HCT116 (cell line): ENCODE measurements at regions not wholly inside any gene's neighbourhood (a gene's known extent, or its start where the extent isn't known, plus 50 kb on each side); places are given as distances from the start of the nearest gene placed in this dataset.

Experiments used
- ATAC-seq: fragments of 200-7000 bp; cut with Tn5 transposase; 2 replicates; pipeline ENCODE4 v1.9.1; 2020; ENCODE audit warnings: mild to moderate bottlenecking, moderate library complexity
- BruUV-seq: library from RNA; stranded (reverse); fragments of 400-500 nt; replicated peaks from 2 replicates; lab custom pipeline; 2021; lab: Mats Ljungman, UMichigan
- CTCF ChIA-PET: fragments of 300-600 bp; sonication (Branson Sonifier 250); formaldehyde crosslinking; loops from one replicate; lab custom pipeline; 2021; ENCODE audit warnings: antibody characterized with exemption; lab: Charles Lee
- POLR2A ChIA-PET: fragments of 300-600, 350-600 bp; sonication (Branson Sonifier 250); formaldehyde crosslinking; loops from one replicate; lab custom pipeline; 2021; ENCODE audit warnings: antibody characterized with exemption; lab: Charles Lee
- RAD21 ChIA-PET, 2 experiments: fragments of 300-600 bp; sonication (Branson Sonifier 250); formaldehyde crosslinking; loops; one replicate each; lab custom pipeline; 2023; ENCODE audit warnings: low total read pairs in 2 of 2; ENCODE audit not compliant: uncharacterized antibody in 2 of 2, unreplicated experiment in 2 of 2, low non-redundant PET in 1 of 2; lab: Charles Lee
- DNase-seq: peaks from one replicate; pipeline ENCODE4 v3.0.0-alpha.2; 2010; ENCODE audit warnings: low read depth, low spot score
- H2AFZ ChIP-seq: fragments of 200-600 bp; shearing (Covaris generic), sonication (generic); 2 replicates; pipeline ENCODE4 v1.6.1; 2017; ENCODE audit warnings: low read depth, mixed run types, mixed read lengths, antibody characterized with exemption, low read length; ENCODE audit not compliant: poor library complexity, severe bottlenecking
- H3K27ac ChIP-seq: 2 replicates; pipeline ENCODE4 v1.5.1; 2012; ENCODE audit warnings: low read depth, low read length
- H3K27me3 ChIP-seq: fragments of 200-600 bp; sonication (generic); 2 replicates; pipeline ENCODE4 v1.6.1; 2016; ENCODE audit warnings: mixed run types, low read length, mixed read lengths; ENCODE audit not compliant: insufficient read depth
- H3K36me3 ChIP-seq, 2 experiments: fragments of 200-500 bp in 1 of 2; fragments of 200-600 bp in 1 of 2; sonication (Bioruptor generic) in 1 of 2; sonication (generic) in 1 of 2; 2 replicates each; pipeline versions ENCODE4 v1.5.1 to v1.6.1; 2014 to 2016; ENCODE audit warnings: low read length in 2 of 2, inconsistent platforms in 1 of 2, mixed read lengths in 1 of 2, mixed run types in 1 of 2; ENCODE audit not compliant: insufficient read depth in 2 of 2, control insufficient read depth in 1 of 2
- H3K4me1 ChIP-seq, 2 experiments: fragments of 200-600 bp in 1 of 2; sonication (generic) in 1 of 2; 2 replicates each; pipeline versions ENCODE4 v1.5.1 to v1.6.1; 2012 to 2017; ENCODE audit warnings: low read length in 2 of 2, inconsistent platforms in 1 of 2, mild to moderate bottlenecking in 1 of 2, mixed read lengths in 1 of 2, mixed run types in 1 of 2, moderate library complexity in 1 of 2; ENCODE audit not compliant: insufficient read depth in 2 of 2, control insufficient read depth in 1 of 2
- H3K4me2 ChIP-seq: fragments of 200-600 bp; sonication (generic); 2 replicates; pipeline ENCODE4 v1.6.1; 2017; ENCODE audit warnings: mixed run types, low read length, mixed read lengths
- H3K4me3 ChIP-seq, 2 experiments: fragments of 200-600 bp in 1 of 2; sonication (generic) in 1 of 2; replicated peaks in 1 of 2; 2 replicates each; pipeline ENCODE4 v1.5.1; 2011 to 2016; ENCODE audit warnings: low read length in 2 of 2, control low read depth in 1 of 2, low read depth in 1 of 2, mild to moderate bottlenecking in 1 of 2, mixed read lengths in 1 of 2, mixed run types in 1 of 2
- H3K79me2 ChIP-seq: fragments of 200-600 bp; sonication (generic); 2 replicates; pipeline ENCODE4 v1.6.1; 2017; ENCODE audit warnings: mild to moderate bottlenecking, mixed run types, low read length, moderate library complexity, mixed read lengths; ENCODE audit not compliant: insufficient read depth
- H3K9ac ChIP-seq: fragments of 200-600 bp; sonication (generic); 2 replicates; pipeline ENCODE4 v1.6.1; 2016; ENCODE audit warnings: low read length, mixed read lengths
- H3K9me2 ChIP-seq: fragments of 200-600 bp; sonication (generic), shearing (Covaris generic); 2 replicates; pipeline ENCODE4 v1.6.1; 2017; ENCODE audit warnings: mixed run types, mild to moderate bottlenecking, moderate library complexity; ENCODE audit not compliant: insufficient read depth
- H3K9me3 ChIP-seq, 2 experiments: fragments of 200-500 bp in 1 of 2; fragments of 200-600 bp in 1 of 2; sonication (Bioruptor generic) in 1 of 2; sonication (generic) in 1 of 2; 2 replicates each; pipeline ENCODE4 v1.6.1; 2014 to 2017; ENCODE audit warnings: low read length in 2 of 2, mixed read lengths in 2 of 2, inconsistent platforms in 1 of 2, low read depth in 1 of 2, mild to moderate bottlenecking in 1 of 2, mixed run types in 1 of 2, moderate library complexity in 1 of 2; ENCODE audit not compliant: control insufficient read depth in 1 of 2, insufficient read depth in 1 of 2
- H4K20me1 ChIP-seq: fragments of 200-600 bp; sonication (generic), shearing (Covaris generic); 2 replicates; pipeline ENCODE4 v1.6.1; 2017; ENCODE audit warnings: mixed run types, mild to moderate bottlenecking, moderate library complexity; ENCODE audit not compliant: insufficient read depth
- CBX3 ChIP-seq: IDR thresholded peaks from 2 replicates; pipeline ENCODE4 v1.6.1; 2012; ENCODE audit warnings: low read depth
- EZH2phosphoT487 ChIP-seq: fragments of 200-600 bp; IDR thresholded peaks from 2 replicates; pipeline ENCODE4 v1.6.1; 2018; ENCODE audit warnings: antibody characterized with exemption, borderline replicate concordance
- RAD21 ChIP-seq: IDR thresholded peaks from 2 replicates; pipeline ENCODE4 v1.6.1; 2012; ENCODE audit warnings: low read depth, mild to moderate bottlenecking
- SIN3A ChIP-seq: IDR thresholded peaks from 2 replicates; pipeline ENCODE4 v1.6.1; 2012; ENCODE audit warnings: low read depth
- TCF7L2 ChIP-seq: IDR thresholded peaks from 2 replicates; pipeline ENCODE4 v1.7.0; 2011; ENCODE audit warnings: borderline replicate concordance, inconsistent platforms; ENCODE audit not compliant: insufficient read depth, insufficient read length; ENCODE audit errors: extremely low read depth
- intact Hi-C: fragments of 100-400 bp; cut with micrococcal nuclease; formaldehyde crosslinking; loops from 2 replicates; pipeline ENCODE4 v1.10.0; 2022
- TF ChIP-seq, protein P1 (sequence below): IDR thresholded peaks from 2 replicates; pipeline ENCODE4 v1.6.1; 2012
- TF ChIP-seq, protein P2 (sequence below): IDR thresholded peaks from 2 replicates; pipeline ENCODE4 v1.6.1; 2011; ENCODE audit warnings: mild to moderate bottlenecking, low read length, moderate library complexity; ENCODE audit not compliant: insufficient replicate concordance; ENCODE audit errors: extremely low read depth
- TF ChIP-seq, protein P3 (sequence below): IDR thresholded peaks from 2 replicates; pipeline ENCODE4 v1.6.1; 2012
- TF ChIP-seq, protein P4 (sequence below), 3 experiments: fragments of 200-600 bp in 1 of 3; sonication (generic) in 1 of 3; IDR thresholded peaks in 2 of 3; conservative IDR thresholded peaks in 1 of 3; 2 replicates each; pipeline ENCODE4 v1.5.1; 2012 to 2017; ENCODE audit warnings: low read depth in 2 of 3, low read length in 2 of 3, antibody characterized with exemption in 1 of 3, borderline replicate concordance in 1 of 3, control low read depth in 1 of 3, mild to moderate bottlenecking in 1 of 3, mixed read lengths in 1 of 3, mixed run types in 1 of 3, moderate library complexity in 1 of 3; ENCODE audit not compliant: insufficient read depth in 1 of 3

DNA sequence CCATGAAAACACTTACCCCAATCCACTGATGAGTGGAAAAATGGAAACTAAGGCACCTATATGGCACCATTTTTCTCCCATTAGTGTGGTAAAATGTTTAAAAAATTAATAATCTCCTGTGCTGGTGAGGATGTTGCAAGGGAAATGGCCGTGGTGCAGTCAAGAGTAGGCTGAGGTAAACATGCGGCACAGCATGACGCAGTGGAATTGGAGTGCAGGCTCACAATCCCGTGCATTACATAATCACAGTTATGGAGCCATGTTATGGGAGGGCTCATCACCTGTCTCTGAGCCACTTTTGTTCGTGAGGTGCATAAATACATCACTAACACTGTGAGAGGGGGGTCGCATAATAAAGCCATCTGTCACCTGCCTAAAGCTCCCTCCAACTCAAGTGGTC is 164.4 kb upstream of the XYLT1 start:
- H3K4me3 ChIP-seq, result no peak overlapping the region
- no peaks in the 10 kb centered on the region for H3K9me2 ChIP-seq
- H3K4me1 ChIP-seq, result no peaks in the 10 kb centered on the region
- H3K27me3 ChIP-seq, result peaks cover 29% of the 10 kb centered on the region
- CTCF ChIA-PET, result no interaction called here
- H3K27ac ChIP-seq, result no peak overlapping the region
- no peaks in the 10 kb centered on the region for H4K20me1 ChIP-seq
- BruUV-seq, result no TSS peak
- TF ChIP-seq CBX3 (no peak), TCF7L2 (no peak), SIN3A (no peak), EZH2phosphoT487 (no peak), RAD21 (no peak)
- TF ChIP-seq, protein P1, sequence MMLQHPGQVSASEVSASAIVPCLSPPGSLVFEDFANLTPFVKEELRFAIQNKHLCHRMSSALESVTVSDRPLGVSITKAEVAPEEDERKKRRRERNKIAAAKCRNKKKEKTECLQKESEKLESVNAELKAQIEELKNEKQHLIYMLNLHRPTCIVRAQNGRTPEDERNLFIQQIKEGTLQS, result no peak
- TF ChIP-seq, protein P2, sequence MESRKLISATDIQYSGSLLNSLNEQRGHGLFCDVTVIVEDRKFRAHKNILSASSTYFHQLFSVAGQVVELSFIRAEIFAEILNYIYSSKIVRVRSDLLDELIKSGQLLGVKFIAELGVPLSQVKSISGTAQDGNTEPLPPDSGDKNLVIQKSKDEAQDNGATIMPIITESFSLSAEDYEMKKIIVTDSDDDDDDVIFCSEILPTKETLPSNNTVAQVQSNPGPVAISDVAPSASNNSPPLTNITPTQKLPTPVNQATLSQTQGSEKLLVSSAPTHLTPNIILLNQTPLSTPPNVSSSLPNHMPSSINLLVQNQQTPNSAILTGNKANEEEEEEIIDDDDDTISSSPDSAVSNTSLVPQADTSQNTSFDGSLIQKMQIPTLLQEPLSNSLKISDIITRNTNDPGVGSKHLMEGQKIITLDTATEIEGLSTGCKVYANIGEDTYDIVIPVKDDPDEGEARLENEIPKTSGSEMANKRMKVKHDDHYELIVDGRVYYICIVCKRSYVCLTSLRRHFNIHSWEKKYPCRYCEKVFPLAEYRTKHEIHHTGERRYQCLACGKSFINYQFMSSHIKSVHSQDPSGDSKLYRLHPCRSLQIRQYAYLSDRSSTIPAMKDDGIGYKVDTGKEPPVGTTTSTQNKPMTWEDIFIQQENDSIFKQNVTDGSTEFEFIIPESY, result no peak
- TF ChIP-seq, protein P3, sequence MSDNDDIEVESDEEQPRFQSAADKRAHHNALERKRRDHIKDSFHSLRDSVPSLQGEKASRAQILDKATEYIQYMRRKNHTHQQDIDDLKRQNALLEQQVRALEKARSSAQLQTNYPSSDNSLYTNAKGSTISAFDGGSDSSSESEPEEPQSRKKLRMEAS, result no peak
- TF ChIP-seq, protein P4, sequence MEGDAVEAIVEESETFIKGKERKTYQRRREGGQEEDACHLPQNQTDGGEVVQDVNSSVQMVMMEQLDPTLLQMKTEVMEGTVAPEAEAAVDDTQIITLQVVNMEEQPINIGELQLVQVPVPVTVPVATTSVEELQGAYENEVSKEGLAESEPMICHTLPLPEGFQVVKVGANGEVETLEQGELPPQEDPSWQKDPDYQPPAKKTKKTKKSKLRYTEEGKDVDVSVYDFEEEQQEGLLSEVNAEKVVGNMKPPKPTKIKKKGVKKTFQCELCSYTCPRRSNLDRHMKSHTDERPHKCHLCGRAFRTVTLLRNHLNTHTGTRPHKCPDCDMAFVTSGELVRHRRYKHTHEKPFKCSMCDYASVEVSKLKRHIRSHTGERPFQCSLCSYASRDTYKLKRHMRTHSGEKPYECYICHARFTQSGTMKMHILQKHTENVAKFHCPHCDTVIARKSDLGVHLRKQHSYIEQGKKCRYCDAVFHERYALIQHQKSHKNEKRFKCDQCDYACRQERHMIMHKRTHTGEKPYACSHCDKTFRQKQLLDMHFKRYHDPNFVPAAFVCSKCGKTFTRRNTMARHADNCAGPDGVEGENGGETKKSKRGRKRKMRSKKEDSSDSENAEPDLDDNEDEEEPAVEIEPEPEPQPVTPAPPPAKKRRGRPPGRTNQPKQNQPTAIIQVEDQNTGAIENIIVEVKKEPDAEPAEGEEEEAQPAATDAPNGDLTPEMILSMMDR (IDR thresholded peaks at IDR 0.05 in 2 of 3, conservative IDR thresholded peaks at IDR 0.05 in 1 of 3; ENCODE audit: borderline replicate concordance in 1 of 3, insufficient read depth in 1 of 3, low read depth in 2 of 3, low read length in 2 of 3), result no peak
- no peak overlapping the region for H3K9ac ChIP-seq
- H2AFZ ChIP-seq, result no peak overlapping the region
- H3K36me3 ChIP-seq, result no peaks in the 10 kb centered on the region
- H3K4me2 ChIP-seq, result no peak overlapping the region
- DNase-seq (no peak), ATAC-seq (no peak)
- no peaks in the 10 kb centered on the region for H3K9me3 ChIP-seq
- RAD21 ChIA-PET, result no interaction called here
- no peaks in the 10 kb centered on the region for H3K79me2 ChIP-seq
- intact Hi-C loops, result no loop called here
- POLR2A ChIA-PET, result no interaction called here
